DND-41 (cell line): ENCODE measurements at regions not wholly inside any gene's neighbourhood (a gene's known extent, or its start where the extent isn't known, plus 50 kb on each side); places are given as distances from the start of the nearest gene placed in this dataset.

Experiments
- CTCF ChIP-seq: IDR thresholded peaks from 2 replicates; pipeline ENCODE4 v1.5.1; 2012; ENCODE audit warnings: borderline replicate concordance, low read length, moderate library complexity, mild to moderate bottlenecking; ENCODE audit not compliant: poor library complexity, severe bottlenecking; ENCODE audit errors: extremely low read depth
- EZH2 ChIP-seq: IDR thresholded peaks from 3 replicates; pipeline ENCODE4 v1.6.1; 2012; ENCODE audit warnings: borderline replicate concordance, low read depth, mild to moderate bottlenecking, moderate library complexity, low read length, inconsistent platforms; ENCODE audit not compliant: severe bottlenecking

DNA sequence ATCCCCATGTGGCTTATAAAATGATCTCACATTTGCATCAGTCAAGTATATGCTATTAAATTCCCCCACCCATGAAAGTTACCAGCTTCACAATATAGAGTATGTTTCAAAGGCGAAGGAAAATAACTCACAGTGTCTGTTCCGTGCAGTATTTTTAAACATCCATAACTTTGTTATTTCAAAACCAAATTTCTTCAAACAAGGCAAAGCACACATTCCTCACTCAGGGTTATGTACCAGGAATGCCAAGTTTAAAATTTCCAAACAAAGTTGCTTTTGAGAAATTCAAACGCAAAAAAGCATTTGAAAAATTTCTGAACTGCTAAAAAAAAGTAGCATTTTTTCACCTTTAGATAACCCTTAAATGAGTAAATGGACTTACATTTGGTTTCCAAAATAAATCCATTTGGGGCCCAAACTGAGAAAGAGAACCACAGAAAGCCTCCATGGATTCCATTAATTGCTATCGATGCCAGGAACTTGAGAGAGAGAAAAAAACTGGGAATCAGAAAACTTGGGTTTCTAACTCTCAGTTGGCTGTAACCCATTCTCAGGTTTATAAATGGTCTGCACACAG lies 149.5 kb downstream of the SLC30A10 start:
- TF ChIP-seq CTCF = no peak
- TF ChIP-seq EZH2 = no peak
